Activated gamma-delta T cell treated with Interleukin-2 at 50 U/mL for 16 hours (primary cell): ENCODE measurements at regions not wholly inside any gene's neighbourhood (a gene's known extent, or its start where the extent isn't known, plus 50 kb on each side); places are given as distances from the start of the nearest gene placed in this dataset.
"Not testable (repeated sequence)": the region's sequence is repeated elsewhere in the genome, so short reads cannot be mapped to it uniquely, and the experiment has no call there.

Experiments used
- DNase-seq: peaks from one replicate; pipeline ENCODE4 v3.0.0-alpha.2; 2020

DNA sequence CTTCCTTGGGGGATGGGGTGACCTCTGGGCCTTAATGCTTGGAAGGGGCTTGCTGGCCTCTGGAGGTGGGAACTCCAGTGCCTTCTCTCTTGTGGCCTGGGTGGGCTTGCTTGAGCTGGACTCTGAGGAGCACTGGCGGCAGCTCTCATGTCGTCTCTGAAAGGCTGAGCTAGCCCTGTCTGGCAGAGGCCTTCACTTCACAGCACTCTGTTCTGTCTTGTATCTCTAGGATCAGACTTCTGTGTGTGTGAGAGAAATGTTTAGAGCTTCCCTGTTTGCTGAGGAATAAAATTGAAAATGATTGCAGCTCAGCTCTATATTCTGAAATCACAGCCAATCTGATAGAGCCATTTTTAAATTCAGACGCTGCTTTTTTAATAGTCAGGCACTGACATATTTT is 185.3 kb downstream of the KCNRG start:
- DNase-seq: no peak

DNA sequence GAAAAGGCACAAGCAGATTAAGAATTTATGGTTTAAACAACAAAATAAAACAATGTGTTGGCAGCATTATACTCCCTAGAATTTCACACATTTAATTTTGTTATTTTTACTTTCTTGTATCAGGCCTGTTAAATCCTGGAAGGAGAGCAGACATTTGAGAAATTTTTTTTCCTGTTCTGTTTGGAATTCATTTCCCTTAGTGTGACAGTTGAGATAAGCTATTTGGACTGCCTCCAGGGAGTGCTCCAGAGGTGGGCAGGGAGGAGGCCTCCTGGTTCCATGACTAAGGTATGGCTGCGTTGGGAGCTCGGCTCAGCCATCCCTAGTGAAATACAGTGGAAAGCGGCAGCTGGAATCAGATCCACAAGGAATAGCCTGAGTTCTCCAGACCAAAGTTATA is 185.7 kb downstream of the KCNRG start:
- no peak for DNase-seq

DNA sequence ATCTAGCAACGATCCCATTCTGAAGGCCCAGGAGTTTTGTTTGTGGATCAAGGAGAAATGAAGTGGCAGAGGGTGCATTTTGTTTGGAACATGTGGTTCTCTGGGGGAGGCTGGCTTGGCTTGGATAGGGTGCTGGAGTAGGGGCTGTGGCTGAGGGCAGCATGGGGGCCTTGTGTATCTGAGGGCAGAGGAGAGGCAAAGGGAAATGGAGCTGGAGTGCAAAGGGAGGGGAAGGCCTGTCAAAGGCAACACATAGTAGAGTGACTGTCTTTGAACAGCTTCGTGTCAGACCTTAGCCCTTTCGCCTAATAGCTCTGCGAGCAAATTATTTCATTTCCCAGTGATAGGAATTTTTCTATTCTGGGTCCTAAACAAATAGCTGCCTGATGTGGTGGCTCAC is 187.2 kb downstream of the KCNRG start:
- DNase-seq: no peak

DNA sequence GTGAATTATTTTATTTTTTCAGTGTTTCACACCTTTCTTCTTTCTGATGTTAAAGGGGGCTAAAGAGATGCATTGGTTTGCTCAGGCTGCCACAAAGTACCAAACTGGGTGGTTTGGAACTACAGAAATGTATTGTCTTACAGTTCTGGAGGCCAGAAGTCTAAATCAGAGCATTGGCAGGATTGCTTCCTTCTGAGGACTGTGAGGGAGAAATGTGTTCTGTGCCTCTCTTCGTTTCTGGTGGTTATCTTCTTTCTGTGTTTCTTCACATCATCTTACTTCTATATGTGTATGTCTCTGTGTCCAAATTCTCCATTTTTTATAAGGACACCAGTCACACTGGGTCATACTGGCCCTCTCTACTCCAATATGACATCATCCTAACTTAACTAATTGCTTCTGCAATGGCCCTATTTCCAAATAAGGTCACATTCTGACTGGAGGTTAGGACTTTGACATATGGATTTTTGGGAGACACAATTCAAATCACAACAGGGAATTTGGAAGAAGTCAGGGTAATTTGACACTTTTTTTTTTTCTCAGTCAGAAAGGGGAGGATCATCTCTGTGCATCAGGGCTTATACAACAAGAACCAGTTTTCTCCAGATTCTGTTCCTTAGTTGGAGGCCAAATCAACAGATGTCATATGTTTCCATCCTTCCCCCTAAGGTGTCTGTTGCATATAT is 188.2 kb downstream of the KCNRG start:
- no peak for DNase-seq

DNA sequence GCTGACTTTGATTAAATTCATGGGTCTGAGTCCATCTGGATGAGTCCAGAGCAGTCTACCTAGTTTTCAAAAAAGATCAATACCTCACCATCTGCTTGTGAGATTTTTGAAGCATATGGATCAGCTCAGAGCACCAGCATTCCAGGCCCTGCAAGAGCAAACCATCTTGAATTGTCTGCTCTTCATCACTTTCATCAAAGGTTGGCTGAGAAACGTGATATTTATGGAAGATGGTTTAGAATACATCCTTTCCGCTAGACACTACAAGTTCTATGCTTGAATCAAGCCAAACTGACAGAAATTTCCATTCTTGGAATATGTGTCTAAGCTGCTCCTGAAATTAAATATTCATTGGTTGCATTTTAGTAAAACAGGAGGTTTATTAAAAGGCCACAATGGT is 190.3 kb downstream of the KCNRG start:
- DNase-seq: no peak

DNA sequence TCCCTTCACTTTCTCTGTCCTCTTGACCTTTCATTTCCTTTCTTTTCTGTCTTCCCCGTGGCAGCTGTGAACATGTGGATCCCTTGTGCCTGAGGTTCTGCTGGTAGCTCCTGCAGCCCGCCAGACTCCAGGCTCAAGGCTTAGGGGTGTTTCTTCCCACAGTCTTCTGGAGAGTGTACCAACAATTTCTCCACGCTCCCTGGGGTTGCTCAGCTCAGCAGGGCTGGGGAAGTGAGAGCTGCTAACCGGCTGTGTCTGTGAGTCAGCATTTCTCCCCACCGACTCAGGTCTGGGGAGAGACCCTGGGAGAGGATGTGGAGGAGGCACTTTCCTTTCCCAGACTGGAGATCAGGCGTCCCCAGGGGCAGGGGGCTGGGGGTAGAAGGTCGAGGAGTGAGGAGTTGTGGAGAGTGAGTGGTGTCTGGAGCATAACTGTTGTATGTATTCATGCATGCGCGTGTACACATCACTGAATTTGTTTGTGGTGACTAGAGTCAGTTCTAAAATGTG is 193.6 kb downstream of the KCNRG start:
- no peak for DNase-seq

DNA sequence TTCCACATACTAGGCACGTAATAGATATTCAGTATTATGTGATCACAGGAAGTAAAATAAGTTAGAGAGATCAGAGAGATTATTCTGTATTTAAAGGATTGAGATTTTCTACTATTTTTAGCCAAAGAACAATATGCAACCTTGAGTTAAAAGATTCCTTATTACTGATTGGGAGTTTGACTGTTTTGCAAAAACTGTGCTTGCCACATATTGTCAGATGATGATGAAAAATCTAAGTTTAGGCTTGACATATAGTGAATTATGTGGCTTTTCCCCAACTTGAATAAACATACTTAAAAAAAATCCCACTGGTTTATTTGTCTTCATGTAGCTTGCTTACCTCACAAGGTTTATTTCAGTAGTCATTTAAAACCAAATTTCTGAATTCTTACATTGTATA is 194.4 kb downstream of the KCNRG start:
- DNase-seq: no peak

DNA sequence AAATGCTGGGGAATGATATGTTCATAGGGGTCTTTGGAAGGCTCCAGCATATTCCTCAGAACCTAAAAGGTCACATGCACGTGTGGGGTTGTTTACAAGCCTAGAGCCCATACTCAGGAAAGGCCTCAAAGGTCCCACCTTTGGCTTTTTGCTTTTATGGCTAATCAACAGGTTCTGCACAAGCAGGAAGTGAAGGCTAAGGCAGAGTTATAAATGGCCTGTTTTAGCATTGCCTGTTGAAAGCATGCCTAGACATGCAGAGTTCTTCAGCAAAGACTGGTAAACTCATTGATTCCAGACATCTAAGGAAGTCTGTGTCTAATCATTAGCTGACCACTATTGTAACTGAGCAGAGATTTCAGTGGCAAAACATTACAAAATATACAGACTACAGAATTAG is 198.3 kb downstream of the KCNRG start:
- DNase-seq: no peak

DNA sequence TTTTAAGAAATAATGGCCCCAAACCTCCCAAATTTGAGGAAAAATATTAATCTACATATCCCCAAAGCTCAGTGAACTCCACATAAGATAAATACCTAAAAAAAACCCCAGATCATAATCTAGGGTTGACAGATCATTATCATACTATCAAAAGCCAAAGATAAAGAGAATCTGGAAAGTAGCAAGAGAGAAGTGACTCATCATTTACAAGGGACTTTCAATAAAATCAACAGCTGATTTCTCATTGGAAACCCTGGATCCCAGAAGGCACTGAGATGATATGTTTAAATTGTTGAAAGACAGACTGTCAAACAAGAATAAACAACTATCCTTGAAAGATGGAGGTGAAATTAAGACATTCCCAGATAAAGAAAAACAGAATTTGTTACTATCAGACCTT is 199.3 kb downstream of the KCNRG start:
- DNase-seq: no peak

DNA sequence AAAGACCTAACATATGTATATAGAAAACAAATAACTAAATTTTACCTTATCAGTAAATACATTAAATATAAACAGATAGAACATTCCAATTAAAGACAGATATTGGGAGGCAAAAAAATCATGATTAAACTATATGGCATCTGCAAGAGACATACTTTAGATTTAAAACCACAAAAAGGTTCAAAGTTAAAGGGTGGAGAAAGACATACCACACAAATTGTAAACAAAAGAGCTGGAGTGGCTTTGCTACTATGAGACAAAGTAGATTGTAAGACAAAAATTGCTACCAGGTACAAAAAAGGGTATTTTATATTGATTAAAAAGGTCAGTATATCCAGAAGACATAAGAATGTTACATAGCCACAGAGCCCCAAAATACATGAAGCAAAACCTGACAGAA is 200.2 kb downstream of the KCNRG start:
- no peak for DNase-seq

DNA sequence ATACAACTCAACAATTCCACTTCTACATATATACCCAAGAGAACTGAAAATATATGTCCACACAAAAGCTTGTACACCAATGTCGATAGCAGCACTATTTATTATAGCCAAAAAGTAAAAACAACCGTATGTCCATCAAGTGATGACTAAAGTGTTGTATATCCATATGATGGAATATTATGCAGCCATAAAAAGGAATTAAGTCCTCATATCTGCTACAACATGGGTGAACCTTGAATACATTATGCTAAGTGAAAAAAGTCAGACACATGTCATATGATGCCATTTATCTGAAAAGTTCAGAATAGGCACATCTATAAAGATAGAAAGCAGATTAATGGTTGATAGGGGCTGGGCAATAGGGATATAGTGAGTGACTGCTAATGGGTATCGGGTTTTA is 204.5 kb downstream of the KCNRG start:
- DNase-seq: no peak

DNA sequence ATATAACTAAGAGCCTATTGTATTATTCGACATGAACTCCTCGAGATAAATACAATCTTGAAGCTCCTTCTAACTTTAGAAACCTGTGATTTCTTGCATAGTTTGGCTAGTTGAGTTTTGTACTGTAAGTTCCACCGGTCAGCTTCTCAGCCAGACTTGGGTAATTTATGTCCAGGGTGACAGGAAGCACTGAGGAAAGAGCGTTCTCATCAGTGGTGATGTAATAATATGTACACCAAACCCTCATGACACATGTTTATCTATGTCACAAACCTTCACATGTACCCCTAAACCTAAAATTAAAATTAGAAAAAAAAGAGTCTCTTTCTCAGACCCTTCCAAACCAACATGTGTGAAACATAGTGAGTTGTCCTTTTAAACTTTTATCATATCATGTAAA is 205.7 kb downstream of the KCNRG start:
- no peak for DNase-seq

DNA sequence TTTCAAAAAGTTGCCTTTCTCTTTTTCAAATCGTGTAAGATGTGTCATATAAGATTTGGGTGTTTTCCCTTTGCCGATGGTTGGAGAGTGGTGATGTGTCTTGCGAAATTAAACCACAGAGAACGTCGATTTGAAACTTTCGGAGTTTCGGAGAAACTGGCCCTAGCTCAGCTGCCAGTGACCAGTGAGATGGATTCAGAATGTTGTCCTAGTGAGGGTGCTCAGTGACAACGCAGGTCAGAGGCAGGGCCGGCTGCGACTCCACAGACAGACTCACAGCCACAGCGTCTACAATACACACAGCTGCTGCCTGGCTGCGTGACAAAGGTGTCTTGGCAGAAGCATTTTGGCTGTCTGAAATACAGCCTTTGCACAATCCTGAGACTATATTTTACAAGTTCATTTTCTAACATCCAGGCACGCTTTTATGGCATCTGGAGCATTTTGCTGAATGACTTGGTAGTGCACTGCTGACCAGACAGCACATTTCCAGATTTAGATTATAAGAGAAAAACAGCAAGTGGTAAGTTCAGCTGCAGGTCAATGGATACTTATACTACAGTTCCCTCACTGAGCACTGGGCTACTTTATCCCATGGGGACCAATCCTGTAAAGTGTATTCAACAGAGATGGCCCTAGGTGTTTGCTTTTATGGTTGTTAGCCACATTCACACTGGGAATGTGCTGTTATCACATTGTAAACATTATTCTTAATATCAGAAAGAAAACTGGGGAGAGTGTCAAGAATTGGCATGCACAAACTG is 207.5 kb downstream of the KCNRG start:
- no peak for DNase-seq

DNA sequence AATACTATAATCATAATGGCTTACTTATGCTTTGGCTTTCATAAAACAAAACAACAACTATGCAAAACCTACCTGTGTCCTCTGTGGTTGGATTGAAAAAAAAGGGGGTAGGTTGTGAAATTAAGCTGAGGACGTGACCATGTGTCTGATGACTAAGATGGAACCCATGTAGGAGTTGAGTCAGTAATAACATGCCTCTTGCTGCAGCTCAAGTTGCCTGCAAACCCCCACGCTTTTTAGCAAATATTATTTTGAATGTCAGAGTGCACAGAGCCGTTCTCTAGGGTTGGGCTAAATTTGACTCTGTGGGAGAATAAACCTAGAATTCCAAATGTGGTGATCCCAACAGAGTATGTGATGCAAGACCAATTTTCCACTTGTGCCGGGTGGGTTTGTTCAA is 209.3 kb downstream of the KCNRG start:
- DNase-seq: no peak

DNA sequence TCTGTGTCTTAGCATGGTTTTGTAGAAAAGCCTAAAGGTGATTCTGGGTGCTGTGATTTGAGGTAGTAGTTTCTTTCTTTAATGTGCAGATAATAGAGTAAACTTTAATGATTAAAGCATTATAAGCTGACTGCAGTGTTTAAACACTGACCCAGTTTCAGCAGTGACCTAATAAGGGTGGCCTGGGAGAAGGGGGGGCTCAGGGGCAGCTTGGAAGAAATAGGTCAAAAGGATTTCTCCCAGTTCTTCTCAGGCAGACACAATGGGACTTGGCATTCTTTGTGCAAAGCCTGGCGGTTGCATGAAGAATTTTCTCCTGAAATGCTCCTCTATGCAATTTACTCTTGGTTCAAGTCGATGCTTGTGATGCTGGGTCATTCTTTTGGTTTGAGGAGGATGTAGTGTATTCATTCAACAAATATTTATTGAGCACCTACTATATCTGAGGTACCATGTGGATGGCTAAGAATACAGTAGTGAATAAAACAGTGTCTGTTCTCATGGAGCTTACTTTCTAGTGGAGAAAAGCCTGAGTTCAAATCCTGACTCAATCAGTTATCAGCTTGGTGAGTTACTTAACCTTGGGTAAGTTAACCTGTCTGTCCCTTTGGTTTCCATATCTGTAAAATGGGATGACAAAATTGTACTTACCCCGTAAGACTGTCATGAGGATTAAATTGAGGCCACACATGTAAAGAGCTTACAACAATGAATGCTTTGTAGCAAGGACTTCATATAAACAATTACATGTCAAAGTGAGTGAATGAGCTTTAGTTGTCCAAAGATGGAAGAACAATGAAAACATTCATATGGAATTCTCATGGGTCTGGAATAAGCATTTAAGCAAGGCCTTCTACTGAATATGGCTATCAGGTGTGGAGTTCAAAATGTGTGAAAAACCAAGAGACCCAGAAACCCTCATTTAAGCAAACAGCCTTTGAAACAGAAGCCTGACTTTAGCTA is 210.2 kb downstream of the KCNRG start:
- no peak for DNase-seq

DNA sequence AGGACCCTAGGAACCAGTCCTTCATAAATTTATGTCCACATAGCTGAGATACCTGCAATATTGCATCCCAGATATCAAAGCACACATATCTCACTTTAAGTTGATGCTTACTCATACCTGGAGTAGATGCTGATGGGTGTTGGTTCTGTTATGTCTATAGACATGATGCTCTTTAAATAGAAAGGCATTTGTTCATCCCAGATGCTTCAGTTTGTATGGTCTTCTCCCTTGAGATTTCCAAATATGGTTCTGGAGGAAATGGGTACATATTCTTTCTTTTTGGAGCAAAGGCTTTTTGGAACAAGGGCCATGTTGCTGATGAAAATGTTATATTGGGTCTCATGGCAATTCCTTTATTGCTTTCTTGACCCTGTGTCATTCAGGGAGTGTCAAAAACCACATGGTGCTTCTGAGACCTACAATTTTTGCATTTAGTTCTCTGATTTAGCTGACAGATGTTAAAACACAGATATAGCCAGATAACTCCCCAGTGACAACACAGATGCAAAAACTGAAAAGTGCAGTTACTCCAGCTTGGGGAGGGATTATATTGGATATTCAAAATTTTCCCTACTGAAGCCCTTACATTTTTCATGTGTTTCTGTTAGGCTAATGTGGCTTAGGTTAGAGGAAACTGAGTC is 211.4 kb downstream of the KCNRG start:
- DNase-seq: no peak

DNA sequence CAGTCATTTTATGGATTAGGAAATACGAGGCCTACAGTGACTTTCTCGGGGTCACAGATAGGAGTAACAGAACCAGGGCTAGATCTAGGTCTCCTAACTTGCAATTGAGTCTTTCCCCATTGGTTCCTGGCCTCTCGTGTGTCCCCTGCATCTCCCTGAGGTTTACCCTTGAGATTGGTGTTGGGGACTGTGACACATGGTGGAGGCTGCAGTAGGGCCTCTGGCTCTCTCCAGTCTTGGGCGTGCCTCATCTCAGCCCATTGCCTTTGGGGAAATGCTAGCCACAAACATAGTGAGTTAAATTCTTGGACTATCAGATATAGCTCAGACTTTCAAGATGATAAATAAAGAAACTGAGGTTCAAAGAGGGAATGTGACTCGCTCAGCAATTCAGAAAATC is 212.1 kb downstream of the KCNRG start:
- DNase-seq: no peak

DNA sequence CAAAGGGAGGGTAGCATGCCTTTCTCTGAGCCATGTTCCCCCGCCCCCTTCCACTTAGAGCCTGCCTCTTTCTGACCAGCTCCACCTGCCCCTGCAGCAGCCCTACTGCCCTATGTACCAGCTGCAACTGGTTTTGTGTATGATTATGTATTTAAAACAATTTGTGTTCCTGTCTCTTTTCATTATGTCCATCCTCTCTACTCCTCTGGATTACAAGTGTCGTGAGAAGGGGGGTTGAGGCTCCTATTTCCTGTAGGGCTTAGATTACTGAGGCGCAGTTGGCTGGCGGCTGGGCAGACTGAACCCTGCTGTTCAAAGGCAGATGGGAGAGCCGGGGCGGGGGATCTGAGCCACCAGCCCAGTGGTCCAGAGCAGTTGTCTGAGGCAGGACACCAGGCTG is 213.3 kb downstream of the KCNRG start:
- DNase-seq: no peak

DNA sequence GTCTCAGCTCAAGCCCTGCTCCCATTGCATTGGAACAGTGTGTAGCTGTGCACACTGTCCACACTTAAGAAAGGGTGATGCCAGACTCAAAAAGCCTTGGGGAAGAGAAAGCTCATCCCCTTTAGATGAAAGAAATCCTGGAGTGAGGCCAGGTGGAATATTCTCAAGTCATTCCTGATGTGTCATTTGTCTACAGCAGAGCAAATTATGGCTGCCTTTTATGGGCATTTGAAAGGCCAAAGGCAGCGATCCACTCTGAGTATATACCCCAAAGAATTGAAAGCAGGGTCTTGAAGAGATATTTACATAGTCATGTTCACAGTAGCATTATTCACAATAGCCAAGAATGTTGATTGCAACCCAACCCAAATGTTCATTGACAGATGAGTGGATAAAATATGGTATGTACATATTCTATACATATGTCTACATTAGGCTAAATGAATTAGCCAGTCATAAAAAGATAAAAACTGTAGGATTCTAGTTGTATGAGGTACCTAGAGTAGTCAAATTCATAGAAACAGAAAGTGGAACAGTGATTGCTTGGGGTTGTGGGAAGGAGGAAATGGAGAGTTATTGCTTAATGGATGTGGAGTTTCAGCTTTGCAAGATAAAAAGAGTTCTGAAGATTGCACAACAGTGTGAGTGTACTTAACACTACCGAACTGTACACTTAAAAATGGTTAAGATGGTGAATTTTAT is 214.9 kb downstream of the KCNRG start:
- no peak for DNase-seq

DNA sequence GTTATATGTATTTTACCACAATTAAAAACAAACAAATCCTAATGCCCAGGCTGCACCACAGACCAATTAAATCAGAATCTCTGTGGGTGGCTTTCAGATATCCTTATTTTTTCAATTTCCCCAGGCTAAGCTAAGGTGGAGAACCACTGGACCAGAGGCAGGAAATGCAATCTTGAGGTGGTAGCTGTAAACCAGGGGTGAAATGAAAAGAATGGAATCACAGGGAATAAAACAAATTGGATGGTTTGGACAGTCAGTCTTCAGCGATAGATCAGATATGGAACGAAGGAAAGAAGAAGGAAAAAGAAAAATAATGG is 215.4 kb downstream of the KCNRG start:
- no peak for DNase-seq

DNA sequence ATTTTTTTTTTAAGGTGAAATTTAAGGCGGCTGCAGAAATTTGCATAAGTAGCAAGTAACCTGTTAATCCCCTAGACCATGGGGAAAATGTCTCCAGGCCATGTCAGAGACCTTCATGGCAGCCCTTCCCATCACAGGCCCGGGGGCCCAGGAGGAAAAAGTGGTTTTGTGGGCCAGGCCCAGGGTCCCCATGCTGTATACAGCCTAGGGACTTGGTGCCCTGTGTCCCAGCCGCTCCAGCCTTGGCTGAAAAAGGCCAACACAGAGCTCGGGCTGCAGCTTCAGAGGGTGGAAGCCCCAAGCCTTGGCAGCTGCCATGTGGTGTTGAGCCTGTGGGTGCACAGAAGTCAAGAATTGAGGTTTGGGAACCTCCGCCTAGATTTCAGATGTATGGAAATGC is 218.3 kb downstream of the KCNRG start:
- not testable (repeated sequence) for DNase-seq

DNA sequence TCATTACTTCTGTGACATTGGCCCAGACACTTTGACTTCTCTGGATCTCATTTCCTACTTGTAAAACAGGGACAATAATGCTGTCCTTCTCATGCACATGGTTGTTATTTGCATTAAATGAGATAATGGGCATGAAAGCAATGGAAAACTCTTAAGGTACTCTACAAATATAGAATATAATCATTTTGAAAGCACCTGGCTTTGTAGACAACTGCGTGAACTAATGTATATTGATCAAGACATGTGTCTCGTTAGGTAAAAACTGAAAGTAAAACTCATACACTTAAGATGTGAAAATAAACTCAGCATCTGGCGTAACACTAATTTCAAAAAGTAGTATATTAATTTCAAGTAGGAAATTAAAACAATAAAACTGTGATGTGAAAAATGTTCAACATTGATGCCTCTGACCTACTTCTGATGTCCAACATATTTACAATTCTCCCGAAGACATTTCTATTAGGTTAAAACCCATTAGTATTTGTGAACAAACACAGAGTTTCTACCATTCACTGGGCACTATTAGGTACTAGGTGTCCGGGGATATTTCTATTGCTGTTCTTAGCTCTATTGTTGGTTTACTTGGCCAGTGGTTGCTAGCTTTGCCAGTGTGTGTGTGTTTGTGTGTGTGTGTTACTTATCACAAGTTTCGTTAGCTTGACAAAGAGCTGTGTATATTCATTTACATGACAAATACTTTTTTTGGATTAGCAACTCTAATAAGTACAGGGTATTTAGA is 220.5 kb downstream of the KCNRG start:
- no peak for DNase-seq
